ENCODE measurements at regions not wholly inside any gene's neighbourhood (a gene's known extent, or its start where the extent isn't known, plus 50 kb on each side); places are given as distances from the start of the nearest gene placed in this dataset.

GRCh38 chr18:34643989-34644388 lies 66.1 kb upstream of the DTNA start (continued):
- TF ChIP-seq NR2C1 (IDR thresholded peaks at IDR 0.05): no peak
- TF ChIP-seq RELB (IDR thresholded peaks at IDR 0.05; ENCODE audit: low read depth): no peak
- TF ChIP-seq TCF12 (IDR thresholded peaks at IDR 0.05; ENCODE audit: low read depth, low read length): no peak
- TF ChIP-seq E2F4 (IDR thresholded peaks at IDR 0.05; ENCODE audit: low read depth, low read length): no peak
- no peak for TF ChIP-seq RBBP5 (conservative IDR thresholded peaks at IDR 0.05)
- no peak for TF ChIP-seq RUNX3 (IDR thresholded peaks at IDR 0.05; ENCODE audit: low read length)
- no peak for TF ChIP-seq SREBF1 (IDR thresholded peaks at IDR 0.05; ENCODE audit: low read length)
- no peak for TF ChIP-seq MEF2A (IDR thresholded peaks at IDR 0.05; ENCODE audit: insufficient read depth, low read depth, low read length)
- TF ChIP-seq ZBTB4 (CRISPR knock-in tag; IDR thresholded peaks at IDR 0.05): no peak
- no peak for TF ChIP-seq CHD2 (IDR thresholded peaks at IDR 0.05; ENCODE audit: borderline replicate concordance, low read depth, low read length)

All from GM12878 (cell line).